NCI-H774 (cell line): ENCODE measurements at regions not wholly inside any gene's neighbourhood (a gene's known extent, or its start where the extent isn't known, plus 50 kb on each side); places are given as distances from the start of the nearest gene placed in this dataset.
"Not testable (repeated sequence)": the region's sequence is repeated elsewhere in the genome, so short reads cannot be mapped to it uniquely, and the experiment has no call there.

Experiments
- DNase-seq: peaks from one replicate; lab custom pipeline; 2025; lab: John Stamatoyannopoulos, UW

DNA sequence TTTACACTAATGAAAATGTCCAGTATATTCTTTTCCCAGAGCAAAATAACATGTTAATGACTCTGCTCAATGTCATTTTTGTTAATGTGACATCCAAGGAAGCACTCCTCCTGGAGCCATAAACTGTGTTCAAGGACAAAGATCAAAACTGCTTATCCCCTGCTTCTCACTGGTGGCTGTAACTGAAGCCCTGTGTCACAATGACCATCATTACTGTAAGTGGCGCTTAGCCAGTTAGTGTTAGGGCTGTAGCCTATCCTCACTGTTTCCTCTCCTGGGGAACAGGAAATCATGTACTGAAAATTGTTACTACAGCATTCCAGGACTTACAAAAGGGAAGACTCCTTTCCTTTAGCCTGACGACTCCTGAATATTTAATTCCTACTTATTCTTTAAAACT lies 71.7 kb upstream of the COX7C start:
- no peak for DNase-seq

DNA sequence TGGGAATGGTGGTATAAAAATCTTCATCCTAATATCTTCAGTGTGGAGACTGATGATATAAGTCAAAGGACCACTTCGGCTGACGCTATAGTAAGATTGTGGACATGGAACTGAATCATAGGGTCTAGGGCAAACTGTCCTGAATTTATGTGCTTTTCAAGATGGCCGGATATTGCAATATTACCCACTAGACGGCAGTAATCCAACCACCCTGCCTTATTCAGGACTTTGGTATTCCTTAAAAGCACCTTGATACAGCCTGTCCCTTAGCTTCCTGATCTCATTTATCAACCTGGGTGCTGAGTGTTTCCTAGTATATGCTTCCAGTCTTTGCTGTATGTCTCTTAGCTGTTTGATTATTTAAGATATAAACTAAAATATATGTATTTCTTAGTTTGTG lies 71.2 kb upstream of the COX7C start:
- DNase-seq = no peak

DNA sequence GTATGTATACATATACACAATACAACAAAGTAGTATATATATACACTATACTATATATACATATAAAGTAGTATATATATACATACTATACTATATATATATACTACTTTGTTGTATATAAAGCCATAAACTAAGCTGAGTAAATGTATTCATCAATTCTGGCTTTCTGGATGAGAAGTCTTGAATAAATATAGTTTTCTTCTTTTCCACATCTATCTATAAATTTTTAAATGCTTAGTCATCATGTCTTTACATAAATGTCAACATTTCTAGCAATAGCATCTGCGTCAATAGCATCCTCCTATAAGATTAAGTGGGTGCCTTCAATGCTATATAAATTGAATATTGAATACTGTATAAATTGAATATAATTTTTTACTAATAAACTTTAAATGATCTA lies 63.1 kb upstream of the COX7C start:
- DNase-seq = no peak

DNA sequence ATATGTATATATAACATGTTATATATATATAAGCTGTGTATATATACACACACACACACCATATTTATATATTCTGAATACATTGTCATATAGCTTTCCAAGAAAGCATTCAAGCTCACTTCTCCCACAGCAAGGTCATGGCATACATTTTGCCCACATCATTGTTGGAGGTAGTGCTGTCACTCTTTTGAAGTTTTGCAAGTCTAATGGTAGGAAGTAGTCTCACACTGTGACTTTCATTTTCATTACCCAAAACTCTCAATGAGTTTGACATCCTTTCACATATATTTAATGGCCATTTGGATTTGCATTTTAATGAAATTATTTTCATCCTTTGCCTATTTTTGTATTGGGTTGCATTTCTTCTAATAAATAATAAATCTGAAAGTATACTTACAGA lies 59.8 kb upstream of the COX7C start:
- DNase-seq = no peak

DNA sequence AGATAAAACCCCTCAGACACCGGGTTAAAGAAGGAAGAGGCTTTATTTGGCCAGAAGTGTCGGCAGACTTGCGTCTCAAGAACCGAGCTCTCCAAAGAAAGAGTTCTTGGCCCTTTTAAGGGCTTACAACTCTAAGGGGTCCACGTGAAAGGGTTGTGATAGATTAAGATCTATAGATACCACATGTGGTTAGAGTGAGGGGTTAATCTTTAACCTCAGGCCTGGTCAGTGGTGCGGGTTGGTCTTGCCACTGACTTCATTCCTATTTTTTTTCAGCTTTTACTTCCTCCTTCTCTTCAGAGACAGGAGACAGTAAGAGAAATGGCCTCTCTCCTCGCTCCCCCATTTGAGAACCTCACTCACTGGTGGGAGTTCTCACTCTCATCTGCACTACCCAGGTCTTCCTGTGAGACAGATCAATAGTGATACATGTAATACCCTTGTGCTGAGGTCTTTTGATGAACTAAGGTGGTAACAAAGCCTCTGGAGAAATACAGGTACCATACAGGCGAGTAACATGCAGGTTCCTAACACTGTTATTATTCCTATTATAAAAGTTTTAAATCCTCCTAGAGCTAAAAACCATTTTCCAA lies 52.4 kb upstream of the COX7C start:
- DNase-seq = no peak

DNA sequence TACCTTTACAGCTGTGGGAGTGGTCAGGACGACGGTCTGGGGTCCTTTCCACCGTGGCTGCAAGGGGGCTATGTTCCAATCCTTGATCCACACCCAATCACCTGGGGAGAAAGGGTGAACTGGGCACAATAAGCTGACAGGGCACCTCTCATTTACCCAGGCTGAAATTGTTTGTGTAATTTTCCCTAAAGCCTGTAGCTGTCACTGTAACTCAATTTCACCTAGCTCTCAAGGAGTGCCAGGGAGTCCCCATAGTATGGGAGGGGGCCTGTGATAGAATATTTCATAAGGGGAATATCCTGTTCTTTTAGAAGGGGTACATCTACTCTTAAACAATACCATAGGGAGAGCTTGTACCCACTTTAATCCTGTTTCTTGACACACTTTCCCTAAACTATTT lies 51.7 kb upstream of the COX7C start:
- not testable (repeated sequence) for DNase-seq
